ENCODE measurements at regions not wholly inside any gene's neighbourhood (a gene's known extent, or its start where the extent isn't known, plus 50 kb on each side); places are given as distances from the start of the nearest gene placed in this dataset.

- no peak for TF ChIP-seq CTCF (IDR thresholded peaks at IDR 0.05; ENCODE audit: insufficient read depth, low read length, missing control alignments)
- H3K4me3 ChIP-seq (ENCODE audit: low read depth, low read length) = no peak overlapping the region
- CTCF ChIA-PET = no interaction called here
- POLR2A ChIA-PET = no interaction called here
- no peak for DNase-seq (ENCODE audit: low read depth, low spot score)
Observed at GRCh38 chr2:239612133-239612532, 211.3 kb upstream of the HDAC4 start.

- DNase-seq (ENCODE audit: low read depth, low spot score) = no peak
- TF ChIP-seq CTCF (IDR thresholded peaks at IDR 0.05; ENCODE audit: insufficient read depth, low read length, missing control alignments) = no peak
- ChIA-PET POLR2A (no interaction called here), CTCF (no interaction called here)
- H3K4me3 ChIP-seq (ENCODE audit: low read depth, low read length) = no peak overlapping the region
Observed at GRCh38 chr2:239611222-239611795, 210.5 kb upstream of the HDAC4 start.

- no peak overlapping the region for H3K4me3 ChIP-seq (ENCODE audit: low read depth, low read length)
- TF ChIP-seq CTCF (IDR thresholded peaks at IDR 0.05; ENCODE audit: insufficient read depth, low read length, missing control alignments) = no peak
- CTCF ChIA-PET = no interaction called here
- POLR2A ChIA-PET = no interaction called here
- no peak for DNase-seq (ENCODE audit: low read depth, low spot score)
Observed at GRCh38 chr2:239610457-239611221, 209.8 kb upstream of the HDAC4 start.

- no peak for TF ChIP-seq CTCF (IDR thresholded peaks at IDR 0.05; ENCODE audit: insufficient read depth, low read length, missing control alignments)
- POLR2A ChIA-PET = no interaction called here
- no peak overlapping the region for H3K4me3 ChIP-seq (ENCODE audit: low read depth, low read length)
- CTCF ChIA-PET = no interaction called here
- no peak for DNase-seq (ENCODE audit: low read depth, low spot score)
Observed at GRCh38 chr2:239609607-239610310, 208.9 kb upstream of the HDAC4 start.

GRCh38 chr2:239609162-239609561 is 208.3 kb upstream of the HDAC4 start:
- CTCF ChIA-PET = no interaction called here
- POLR2A ChIA-PET = no interaction called here

More at GRCh38 chr2:239609162-239609561, 208.3 kb upstream of the HDAC4 start:
- DNase-seq (ENCODE audit: low read depth, low spot score) = no peak
- H3K4me3 ChIP-seq (ENCODE audit: low read depth, low read length) = no peak overlapping the region
- TF ChIP-seq CTCF (IDR thresholded peaks at IDR 0.05; ENCODE audit: insufficient read depth, low read length, missing control alignments) = no peak
